Loucy (cell line): ENCODE measurements at regions not wholly inside any gene's neighbourhood (a gene's known extent, or its start where the extent isn't known, plus 50 kb on each side); places are given as distances from the start of the nearest gene placed in this dataset.

ENCODE experiments used
- H2AFZ ChIP-seq: fragments of 200-600 bp; sonication (generic); 2 replicates; pipeline ENCODE4 v1.6.0; 2016; ENCODE audit warnings: antibody characterized with exemption, mild to moderate bottlenecking, low read length, moderate library complexity
- H3F3A ChIP-seq: fragments of 200-600 bp; 2 replicates; pipeline ENCODE4 v1.6.0; 2016; ENCODE audit warnings: antibody characterized with exemption, low read depth, mild to moderate bottlenecking
- H3K27me3 ChIP-seq: fragments of 200-600 bp; sonication (generic); 2 replicates; pipeline ENCODE4 v1.6.1; 2014; ENCODE audit warnings: low read length, mild to moderate bottlenecking; ENCODE audit not compliant: insufficient read depth, poor library complexity, severe bottlenecking
- H3K36me3 ChIP-seq: fragments of 200-600 bp; sonication (generic); 2 replicates; pipeline ENCODE4 v1.6.1; 2016; ENCODE audit warnings: low read length; ENCODE audit not compliant: insufficient read depth
- H3K4me1 ChIP-seq: fragments of 200-600 bp; sonication (generic); 2 replicates; pipeline ENCODE4 v1.5.1; 2014; ENCODE audit warnings: low read length, mild to moderate bottlenecking; ENCODE audit not compliant: insufficient read depth, poor library complexity, severe bottlenecking
- H3K4me2 ChIP-seq: fragments of 200-600 bp; sonication (generic); 2 replicates; pipeline ENCODE4 v1.6.0; 2014; ENCODE audit warnings: antibody characterized with exemption, low read length, low read depth, mild to moderate bottlenecking; ENCODE audit not compliant: poor library complexity, severe bottlenecking
- H3K4me3 ChIP-seq: fragments of 200-600 bp; sonication (generic); 2 replicates; pipeline ENCODE4 v1.5.1; 2014; ENCODE audit warnings: low read length, mild to moderate bottlenecking, mixed read lengths; ENCODE audit not compliant: poor library complexity, severe bottlenecking
- H3K79me2 ChIP-seq: fragments of 200-600 bp; sonication (generic); 2 replicates; pipeline ENCODE4 v1.6.1; 2014; ENCODE audit warnings: low read length; ENCODE audit not compliant: insufficient read depth
- H3K9ac ChIP-seq: fragments of 200-600 bp; sonication (generic); 2 replicates; pipeline ENCODE4 v1.6.0; 2014; ENCODE audit warnings: mild to moderate bottlenecking, low read depth, low read length, moderate library complexity; ENCODE audit not compliant: poor library complexity, severe bottlenecking
- H3K9me2 ChIP-seq: fragments of 200-600 bp; sonication (generic); replicated peaks from 2 replicates; pipeline ENCODE4 v1.6.1; 2016; ENCODE audit warnings: low read depth, low read length, mixed read lengths
- H3K9me3 ChIP-seq: fragments of 200-600 bp; sonication (generic); 2 replicates; pipeline ENCODE4 v1.6.1; 2014; ENCODE audit warnings: mild to moderate bottlenecking, antibody characterized with exemption, low read length, low read depth; ENCODE audit not compliant: insufficient read depth
- H4K20me1 ChIP-seq: fragments of 200-600 bp; sonication (generic); 2 replicates; pipeline ENCODE4 v1.6.0; 2014; ENCODE audit warnings: antibody characterized with exemption, low read length, mild to moderate bottlenecking; ENCODE audit not compliant: insufficient read depth, poor library complexity, severe bottlenecking
- EZH2phosphoT487 ChIP-seq: fragments of 200-600 bp; IDR thresholded peaks from 2 replicates; pipeline ENCODE4 v1.6.1; 2018; ENCODE audit warnings: antibody characterized with exemption, mild to moderate bottlenecking, moderate library complexity, borderline replicate concordance
- TF ChIP-seq, protein P1 (sequence below): fragments of 200-600 bp; sonication (generic); conservative IDR thresholded peaks from 2 replicates; pipeline ENCODE4 v1.5.1; 2014; ENCODE audit warnings: mild to moderate bottlenecking, antibody characterized with exemption, low read length

DNA sequence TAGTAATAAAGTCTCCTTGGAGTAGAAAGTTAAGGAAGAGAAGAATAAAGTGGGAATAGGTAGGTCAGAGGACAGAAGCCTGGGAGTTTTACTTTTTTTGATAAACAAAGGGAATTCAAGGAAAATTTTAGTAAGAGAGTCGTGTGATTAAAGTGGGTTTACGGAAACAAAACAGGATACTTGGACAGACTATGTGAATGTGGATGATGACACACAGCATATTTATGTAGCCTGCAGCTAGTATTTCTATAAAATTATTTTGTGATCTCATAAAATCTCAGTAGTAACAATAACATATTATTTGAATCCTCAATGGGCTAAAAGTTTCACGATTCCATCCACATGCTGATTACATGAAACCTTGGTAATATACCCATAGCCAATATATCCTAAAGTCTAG, 450.7 kb upstream of the PIK3C3 start:
- Histone ChIP-seq H4K20me1 (no peaks in the 10 kb centered on the region), H2AFZ (no peak overlapping the region), H3K9ac (no peak overlapping the region), H3K9me2 (no peaks in the 10 kb centered on the region), H3K79me2 (no peaks in the 10 kb centered on the region), H3F3A (no peaks in the 10 kb centered on the region), H3K4me1 (no peaks in the 10 kb centered on the region), H3K27me3 (no peaks in the 10 kb centered on the region), H3K9me3 (no peaks in the 10 kb centered on the region), H3K36me3 (no peaks in the 10 kb centered on the region), H3K4me3 (no peak overlapping the region), H3K4me2 (no peak overlapping the region)
- TF ChIP-seq, protein P1, sequence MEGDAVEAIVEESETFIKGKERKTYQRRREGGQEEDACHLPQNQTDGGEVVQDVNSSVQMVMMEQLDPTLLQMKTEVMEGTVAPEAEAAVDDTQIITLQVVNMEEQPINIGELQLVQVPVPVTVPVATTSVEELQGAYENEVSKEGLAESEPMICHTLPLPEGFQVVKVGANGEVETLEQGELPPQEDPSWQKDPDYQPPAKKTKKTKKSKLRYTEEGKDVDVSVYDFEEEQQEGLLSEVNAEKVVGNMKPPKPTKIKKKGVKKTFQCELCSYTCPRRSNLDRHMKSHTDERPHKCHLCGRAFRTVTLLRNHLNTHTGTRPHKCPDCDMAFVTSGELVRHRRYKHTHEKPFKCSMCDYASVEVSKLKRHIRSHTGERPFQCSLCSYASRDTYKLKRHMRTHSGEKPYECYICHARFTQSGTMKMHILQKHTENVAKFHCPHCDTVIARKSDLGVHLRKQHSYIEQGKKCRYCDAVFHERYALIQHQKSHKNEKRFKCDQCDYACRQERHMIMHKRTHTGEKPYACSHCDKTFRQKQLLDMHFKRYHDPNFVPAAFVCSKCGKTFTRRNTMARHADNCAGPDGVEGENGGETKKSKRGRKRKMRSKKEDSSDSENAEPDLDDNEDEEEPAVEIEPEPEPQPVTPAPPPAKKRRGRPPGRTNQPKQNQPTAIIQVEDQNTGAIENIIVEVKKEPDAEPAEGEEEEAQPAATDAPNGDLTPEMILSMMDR: no peak
- no peak for TF ChIP-seq EZH2phosphoT487

DNA sequence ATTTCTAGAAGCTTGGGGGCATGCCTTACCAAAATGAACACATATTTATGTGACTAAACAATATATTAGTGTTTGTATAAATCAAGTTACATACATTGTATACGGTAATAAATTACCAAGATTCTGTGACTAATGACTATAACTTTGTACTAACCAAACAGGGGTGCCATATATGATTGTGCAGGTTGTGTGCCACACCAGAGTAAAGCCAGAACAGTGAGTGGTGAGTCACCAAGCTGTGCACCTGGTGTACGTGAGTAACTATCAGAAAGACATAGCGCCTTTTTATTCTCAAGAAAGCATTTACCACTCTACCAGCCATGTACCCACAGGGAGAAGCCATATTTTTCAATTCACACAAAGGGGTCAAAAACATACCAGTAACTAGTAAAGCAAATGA, 453.2 kb upstream of the PIK3C3 start:
- H3F3A ChIP-seq: no peaks in the 10 kb centered on the region
- no peak overlapping the region for H3K4me3 ChIP-seq
- no peak overlapping the region for H3K4me2 ChIP-seq
- H3K9ac ChIP-seq: no peak overlapping the region
- H3K9me3 ChIP-seq: no peaks in the 10 kb centered on the region
- no peaks in the 10 kb centered on the region for H3K4me1 ChIP-seq
- no peaks in the 10 kb centered on the region for H3K9me2 ChIP-seq
- no peak overlapping the region for H2AFZ ChIP-seq
- H3K79me2 ChIP-seq: no peaks in the 10 kb centered on the region
- TF ChIP-seq EZH2phosphoT487: no peak
- TF ChIP-seq, protein P1: no peak
- H4K20me1 ChIP-seq: no peaks in the 10 kb centered on the region
- no peaks in the 10 kb centered on the region for H3K27me3 ChIP-seq
- H3K36me3 ChIP-seq: no peaks in the 10 kb centered on the region

DNA sequence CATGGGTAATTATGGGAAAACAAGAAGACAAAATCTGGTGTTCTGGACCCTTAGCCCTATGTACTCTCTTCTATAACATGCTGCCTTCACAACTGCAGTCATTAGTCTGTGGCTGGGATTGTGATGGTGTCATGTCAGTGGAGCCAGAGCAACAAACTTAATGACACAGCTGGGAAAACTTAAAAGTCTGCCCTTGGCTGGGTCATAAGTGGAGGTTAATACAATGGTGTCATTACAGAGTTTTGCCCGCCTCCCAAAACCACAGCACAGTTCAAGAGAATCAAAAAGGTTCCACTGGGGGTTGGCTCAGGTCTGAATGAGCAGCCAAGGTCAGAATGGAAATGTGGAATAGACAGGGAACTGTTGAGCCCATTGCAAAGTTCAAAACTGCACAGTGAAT, 455.7 kb upstream of the PIK3C3 start:
- Histone ChIP-seq H3K9me2 (no peaks in the 10 kb centered on the region), H3K4me3 (no peak overlapping the region), H3K4me1 (no peaks in the 10 kb centered on the region), H3K79me2 (no peaks in the 10 kb centered on the region), H3F3A (no peaks in the 10 kb centered on the region), H3K4me2 (no peak overlapping the region), H4K20me1 (no peaks in the 10 kb centered on the region), H3K36me3 (no peaks in the 10 kb centered on the region), H3K9me3 (no peaks in the 10 kb centered on the region), H3K9ac (no peak overlapping the region), H3K27me3 (no peaks in the 10 kb centered on the region), H2AFZ (no peak overlapping the region)
- TF ChIP-seq, protein P1: no peak
- TF ChIP-seq EZH2phosphoT487: no peak
